ENCODE measurements at regions not wholly inside any gene's neighbourhood (a gene's known extent, or its start where the extent isn't known, plus 50 kb on each side); places are given as distances from the start of the nearest gene placed in this dataset.

GRCh38 chr2:204184226-204184625 lies 247.7 kb downstream of the ICOS start:
- ATAC-seq (ENCODE audit: low FRiP score) (no peak), DNase-seq (ENCODE audit: low spot score) (no peak)
- TF ChIP-seq CTCF (IDR thresholded peaks at IDR 0.05), result no peak

GRCh38 chr2:204187229-204188083 lies 250.9 kb downstream of the ICOS start:
- no peak for TF ChIP-seq CTCF (IDR thresholded peaks at IDR 0.05)
- DNase-seq (ENCODE audit: low spot score) (no peak), ATAC-seq (ENCODE audit: low FRiP score) (no peak)

GRCh38 chr2:204191574-204191973 lies 255.0 kb downstream of the ICOS start:
- ATAC-seq (ENCODE audit: low FRiP score) (no peak), DNase-seq (ENCODE audit: low spot score) (no peak)
- TF ChIP-seq CTCF (IDR thresholded peaks at IDR 0.05), result no peak

GRCh38 chr2:204195498-204195897 lies 258.9 kb downstream of the ICOS start:
- DNase-seq (ENCODE audit: low spot score) (no peak), ATAC-seq (ENCODE audit: low FRiP score) (no peak)
- no peak for TF ChIP-seq CTCF (IDR thresholded peaks at IDR 0.05)

GRCh38 chr2:204197336-204198005 lies 260.9 kb downstream of the ICOS start:
- TF ChIP-seq CTCF (IDR thresholded peaks at IDR 0.05), result no peak
- DNase-seq (ENCODE audit: low spot score) (no peak), ATAC-seq (ENCODE audit: low FRiP score) (no peak)

- no peak for ATAC-seq (ENCODE audit: low FRiP score)
- TF ChIP-seq CTCF (IDR thresholded peaks at IDR 0.05), result no peak
- DNase-seq (ENCODE audit: low spot score), result no peak
Observed at GRCh38 chr2:204199357-204199756, 262.8 kb downstream of the ICOS start.

GRCh38 chr2:204201507-204201906 lies 264.9 kb downstream of the ICOS start:
- TF ChIP-seq CTCF (IDR thresholded peaks at IDR 0.05), result no peak
- ATAC-seq (ENCODE audit: low FRiP score) (no peak), DNase-seq (ENCODE audit: low spot score) (no peak)
